ENCODE measurements at regions not wholly inside any gene's neighbourhood (a gene's known extent, or its start where the extent isn't known, plus 50 kb on each side); places are given as distances from the start of the nearest gene placed in this dataset.

DNA sequence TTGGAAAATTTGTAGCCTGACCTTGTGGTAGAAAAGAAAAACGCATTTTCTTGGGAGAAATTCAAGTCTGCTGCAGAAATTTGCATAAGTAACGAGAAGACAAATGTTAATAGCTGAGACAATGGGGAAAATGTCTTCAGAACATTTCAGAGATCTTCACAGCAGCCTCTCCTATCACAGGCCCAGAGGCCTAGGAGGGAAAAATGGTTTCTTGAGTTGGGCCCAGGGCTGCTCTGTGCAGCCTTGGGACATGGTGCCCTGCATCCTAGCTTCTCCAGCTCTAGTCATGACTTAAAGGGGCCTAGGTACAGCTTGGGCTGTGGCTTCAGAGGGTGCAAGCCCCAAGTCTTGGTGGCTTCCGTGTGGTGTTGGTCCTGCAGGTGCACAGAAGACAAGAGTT is 104.2 kb downstream of the ZNF621 start:
- H3K4me2 ChIP-seq (ENCODE audit: unreplicated experiment) = no peak overlapping the region
- in situ Hi-C loops (cut with MboI) = no loop called here
- no peak overlapping the region for H3K9ac ChIP-seq
- no peaks in the 10 kb centered on the region for H3K36me3 ChIP-seq (ENCODE audit: low read depth)
- H3K4me3 ChIP-seq = no peak overlapping the region
- no peaks in the 10 kb centered on the region for H3F3A ChIP-seq (ENCODE audit: insufficient read depth)
- H4K20me1 ChIP-seq (ENCODE audit: insufficient read depth) = no peaks in the 10 kb centered on the region
- no peak for DNase-seq
- no peaks in the 10 kb centered on the region for H3K9me2 ChIP-seq (ENCODE audit: insufficient read depth)
- WGBS, 2 experiments (ENCODE audit: low coverage in 1 of 2, low lambda C conversion rate in 2 of 2, missing lambda C conversion rate in 2 of 2) = 17 to 18% methylated on average over 3 of the region's 3 CpGs
- no peaks in the 10 kb centered on the region for H3K4me1 ChIP-seq (ENCODE audit: insufficient read depth)
- no peaks in the 10 kb centered on the region for H3K9me3 ChIP-seq (ENCODE audit: low read depth)
- H3K79me2 ChIP-seq (ENCODE audit: insufficient read depth) = no peaks in the 10 kb centered on the region
- no peak overlapping the region for H2AFZ ChIP-seq
- H3K27me3 ChIP-seq (replicated peaks; ENCODE audit: insufficient read depth) = no peaks in the 10 kb centered on the region
- no peak overlapping the region for H3K27ac ChIP-seq
- TF ChIP-seq EZH2 (IDR thresholded peaks at IDR 0.05; ENCODE audit: insufficient read depth, poor library complexity, severe bottlenecking) = no peak
- no peak for TF ChIP-seq EZH2phosphoT487 (IDR thresholded peaks at IDR 0.05; ENCODE audit: insufficient read depth, low read depth)

DNA sequence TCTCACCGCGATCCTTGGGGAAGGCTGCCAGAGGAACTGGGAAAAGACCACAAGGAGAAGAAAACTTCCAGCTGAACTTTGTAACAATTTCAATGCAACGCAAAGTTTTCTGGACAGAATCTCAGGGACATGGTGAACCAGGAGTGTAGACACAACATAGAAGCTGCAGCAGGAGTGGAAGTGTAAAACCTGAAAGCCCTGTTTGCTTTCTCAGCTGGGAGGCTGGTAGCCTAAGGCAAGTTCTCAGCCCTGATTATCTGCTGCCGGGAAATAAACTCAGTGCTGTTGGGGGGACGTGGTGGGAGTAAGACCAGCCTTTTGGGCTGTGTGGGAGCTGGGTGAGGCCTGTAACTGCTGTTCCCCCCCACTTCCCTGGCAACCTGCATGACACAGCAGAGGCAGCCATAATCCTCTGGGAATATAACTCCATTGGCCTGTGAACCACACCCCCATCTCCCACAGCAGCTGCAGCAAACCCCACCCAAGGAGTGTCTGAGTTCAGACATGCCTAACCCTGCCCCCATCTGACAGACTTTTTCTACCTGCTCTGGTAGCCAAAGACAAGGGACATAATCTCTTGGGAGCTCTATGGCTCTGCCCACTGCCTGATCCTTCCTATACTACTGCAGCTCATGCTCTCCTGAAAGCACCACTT is 106.7 kb downstream of the ZNF621 start:
- H3K4me3 ChIP-seq = no peak overlapping the region
- no peak for DNase-seq
- WGBS, 2 experiments (ENCODE audit: low coverage in 1 of 2, low lambda C conversion rate in 2 of 2, missing lambda C conversion rate in 2 of 2) = 57 to 60% methylated on average over 5 of the region's 5 CpGs

DNA sequence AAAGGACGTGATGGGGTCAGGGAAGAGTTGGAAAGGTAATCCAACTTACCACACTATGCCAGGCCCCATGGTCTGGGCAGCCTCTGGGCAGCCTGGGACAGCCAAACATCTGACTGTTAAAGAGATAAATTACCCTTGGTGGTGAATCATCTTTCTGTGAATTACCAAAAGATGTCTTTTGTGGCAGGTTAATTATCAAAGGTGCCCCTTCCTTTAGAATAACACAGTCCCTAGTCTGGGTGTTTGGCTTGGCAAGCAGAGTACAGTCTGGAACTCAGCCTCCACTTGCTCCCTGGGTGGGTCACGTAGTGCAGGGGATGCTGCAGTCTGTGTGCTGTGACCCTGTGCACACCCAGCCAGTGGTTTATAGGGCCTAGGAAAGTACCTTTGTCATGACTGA is 113.1 kb downstream of the ZNF621 start:
- H3K4me3 ChIP-seq = no peak overlapping the region
- H2AFZ ChIP-seq = no peak overlapping the region
- H3K9me2 ChIP-seq (ENCODE audit: insufficient read depth) = no peaks in the 10 kb centered on the region
- H3K79me2 ChIP-seq (ENCODE audit: insufficient read depth) = no peaks in the 10 kb centered on the region
- no peak overlapping the region for H3K4me2 ChIP-seq (ENCODE audit: unreplicated experiment)
- H3K4me1 ChIP-seq (ENCODE audit: insufficient read depth) = no peaks in the 10 kb centered on the region
- TF ChIP-seq EZH2phosphoT487 (IDR thresholded peaks at IDR 0.05; ENCODE audit: insufficient read depth, low read depth) (no peak), EZH2 (IDR thresholded peaks at IDR 0.05; ENCODE audit: insufficient read depth, poor library complexity, severe bottlenecking) (no peak)
- H3K9ac ChIP-seq = no peak overlapping the region
- H3K27ac ChIP-seq = no peak overlapping the region
- 20 to 22% methylated on average over 2 of the region's 2 CpGs for WGBS, 2 experiments (ENCODE audit: low coverage in 1 of 2, low lambda C conversion rate in 2 of 2, missing lambda C conversion rate in 2 of 2)
- H3K27me3 ChIP-seq (replicated peaks; ENCODE audit: insufficient read depth) = no peaks in the 10 kb centered on the region
- H3K36me3 ChIP-seq (ENCODE audit: low read depth) = no peaks in the 10 kb centered on the region
- no peaks in the 10 kb centered on the region for H3K9me3 ChIP-seq (ENCODE audit: low read depth)
- in situ Hi-C loops (cut with MboI) = no loop called here
- DNase-seq = no peak
- no peaks in the 10 kb centered on the region for H3F3A ChIP-seq (ENCODE audit: insufficient read depth)
- H4K20me1 ChIP-seq (ENCODE audit: insufficient read depth) = no peaks in the 10 kb centered on the region

More for the DNA sequence above, 106.7 kb downstream of the ZNF621 start:
- no peaks in the 10 kb centered on the region for H3K27me3 ChIP-seq (replicated peaks; ENCODE audit: insufficient read depth)
- H3K9ac ChIP-seq = no peak overlapping the region
- TF ChIP-seq EZH2phosphoT487 (IDR thresholded peaks at IDR 0.05; ENCODE audit: insufficient read depth, low read depth) (no peak), EZH2 (IDR thresholded peaks at IDR 0.05; ENCODE audit: insufficient read depth, poor library complexity, severe bottlenecking) (no peak)
- no peak overlapping the region for H3K27ac ChIP-seq
- H3K79me2 ChIP-seq (ENCODE audit: insufficient read depth) = no peaks in the 10 kb centered on the region
- in situ Hi-C loops (cut with MboI) = no loop called here
- no peak overlapping the region for H3K4me2 ChIP-seq (ENCODE audit: unreplicated experiment)
- no peaks in the 10 kb centered on the region for H3K36me3 ChIP-seq (ENCODE audit: low read depth)
- no peaks in the 10 kb centered on the region for H3K9me3 ChIP-seq (ENCODE audit: low read depth)
- no peaks in the 10 kb centered on the region for H4K20me1 ChIP-seq (ENCODE audit: insufficient read depth)
- H3K4me1 ChIP-seq (ENCODE audit: insufficient read depth) = no peaks in the 10 kb centered on the region
- H3K9me2 ChIP-seq (ENCODE audit: insufficient read depth) = no peaks in the 10 kb centered on the region
- no peak overlapping the region for H2AFZ ChIP-seq
- H3F3A ChIP-seq (ENCODE audit: insufficient read depth) = no peaks in the 10 kb centered on the region

DNA sequence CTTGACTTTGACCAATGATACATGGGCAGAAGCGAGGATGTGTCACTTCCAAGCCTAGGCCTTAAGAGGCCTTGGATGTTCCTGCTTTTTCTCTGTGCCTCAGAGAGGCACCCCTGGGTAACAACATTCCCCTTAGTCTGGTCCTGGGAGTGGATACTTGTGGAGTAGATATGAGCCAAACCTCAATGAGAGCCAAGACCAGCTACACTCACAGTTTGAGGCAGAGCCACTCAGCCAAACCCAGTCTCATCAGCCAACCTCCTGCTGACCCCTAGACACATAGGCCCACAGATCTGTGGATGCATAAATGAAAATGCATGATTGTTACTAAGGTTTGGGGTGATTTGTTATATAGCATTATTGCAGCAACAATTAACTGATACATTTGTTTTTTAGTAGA is 114.2 kb downstream of the ZNF621 start:
- Histone ChIP-seq H3K79me2 (ENCODE audit: insufficient read depth) (no peaks in the 10 kb centered on the region), H2AFZ (no peak overlapping the region), H4K20me1 (ENCODE audit: insufficient read depth) (no peaks in the 10 kb centered on the region), H3F3A (ENCODE audit: insufficient read depth) (no peaks in the 10 kb centered on the region), H3K4me1 (ENCODE audit: insufficient read depth) (no peaks in the 10 kb centered on the region), H3K27me3 (replicated peaks; ENCODE audit: insufficient read depth) (no peaks in the 10 kb centered on the region), H3K4me2 (ENCODE audit: unreplicated experiment) (no peak overlapping the region), H3K27ac (no peak overlapping the region), H3K9me3 (ENCODE audit: low read depth) (no peaks in the 10 kb centered on the region), H3K9ac (no peak overlapping the region), H3K9me2 (ENCODE audit: insufficient read depth) (no peaks in the 10 kb centered on the region), H3K36me3 (ENCODE audit: low read depth) (no peaks in the 10 kb centered on the region), H3K4me3 (no peak overlapping the region)
- TF ChIP-seq EZH2 (IDR thresholded peaks at IDR 0.05; ENCODE audit: insufficient read depth, poor library complexity, severe bottlenecking) (no peak), EZH2phosphoT487 (IDR thresholded peaks at IDR 0.05; ENCODE audit: insufficient read depth, low read depth) (no peak)
- DNase-seq = no peak
- in situ Hi-C loops (cut with MboI) = no loop called here
- WGBS, 2 experiments (ENCODE audit: low coverage in 1 of 2, low lambda C conversion rate in 2 of 2, missing lambda C conversion rate in 2 of 2) = 50 to 56% methylated on average over 1 of the region's 1 CpG

DNA sequence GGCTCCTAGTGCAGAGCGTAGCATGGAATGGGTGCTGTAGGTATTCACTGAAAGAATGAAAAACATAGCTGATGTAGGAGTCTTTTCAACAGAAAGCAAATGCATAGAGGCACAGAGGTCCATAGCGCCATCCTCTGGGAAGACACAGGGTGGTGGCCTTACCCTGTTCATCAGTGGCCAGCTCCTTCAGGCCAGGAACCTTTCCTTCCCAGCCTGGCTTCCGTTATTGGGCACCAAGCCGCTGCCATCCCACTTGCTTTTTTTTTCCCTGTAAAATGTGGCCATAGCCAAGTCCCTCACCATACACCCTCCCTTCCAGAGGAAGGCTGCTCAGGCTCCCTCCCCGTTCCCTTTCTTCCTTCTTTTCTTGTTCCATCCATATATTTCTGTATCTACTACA is 118.1 kb downstream of the ZNF621 start:
- Histone ChIP-seq H3K4me1 (ENCODE audit: insufficient read depth) (no peaks in the 10 kb centered on the region), H3K4me2 (ENCODE audit: unreplicated experiment) (no peak overlapping the region), H3K36me3 (ENCODE audit: low read depth) (no peaks in the 10 kb centered on the region), H3F3A (ENCODE audit: insufficient read depth) (no peaks in the 10 kb centered on the region), H3K27me3 (replicated peaks; ENCODE audit: insufficient read depth) (no peaks in the 10 kb centered on the region), H3K9me2 (ENCODE audit: insufficient read depth) (no peaks in the 10 kb centered on the region), H2AFZ (no peak overlapping the region), H3K79me2 (ENCODE audit: insufficient read depth) (no peaks in the 10 kb centered on the region), H3K4me3 (no peak overlapping the region), H4K20me1 (ENCODE audit: insufficient read depth) (no peaks in the 10 kb centered on the region), H3K9ac (no peak overlapping the region), H3K27ac (no peak overlapping the region), H3K9me3 (ENCODE audit: low read depth) (no peaks in the 10 kb centered on the region)
- TF ChIP-seq EZH2phosphoT487 (IDR thresholded peaks at IDR 0.05; ENCODE audit: insufficient read depth, low read depth) (no peak), EZH2 (IDR thresholded peaks at IDR 0.05; ENCODE audit: insufficient read depth, poor library complexity, severe bottlenecking) (no peak)
- in situ Hi-C loops (cut with MboI) = no loop called here
- DNase-seq = no peak
- 35 to 36% methylated on average over 5 of the region's 5 CpGs for WGBS, 2 experiments (ENCODE audit: low coverage in 1 of 2, low lambda C conversion rate in 2 of 2, missing lambda C conversion rate in 2 of 2)
